ENCODE measurements at regions not wholly inside any gene's neighbourhood (a gene's known extent, or its start where the extent isn't known, plus 50 kb on each side); places are given as distances from the start of the nearest gene placed in this dataset.

- peaks cover 18% of the 10 kb centered on the region for H3K27me3 Mint-ChIP-seq (ENCODE audit: insufficient read depth)
- Histone ChIP-seq H3K27me3 (ENCODE audit: control insufficient read depth, insufficient read depth, low read length, poor library complexity, severe bottlenecking) (peaks cover 16% of the 10 kb centered on the region), H3K9me3 (ENCODE audit: control insufficient read depth, low read length) (peaks cover under 1% of the 10 kb centered on the region), H3K27ac (ENCODE audit: low read depth, low read length) (no peak overlapping the region), H3K36me3 (ENCODE audit: control insufficient read depth, insufficient read depth, low read length) (no peaks in the 10 kb centered on the region), H3K9ac (ENCODE audit: extremely low read depth, low read length, poor library complexity, severe bottlenecking) (no peak overlapping the region), H3K4me3 (ENCODE audit: low read length) (no peak overlapping the region), H3K4me1 (ENCODE audit: control insufficient read depth, insufficient read depth, low read length) (peaks cover 3% of the 10 kb centered on the region)
- DNase-seq = no peak
- no peak for TF ChIP-seq CTCF (conservative IDR thresholded peaks at IDR 0.05)
- 90 to 100% methylated on average over 1 of the region's 2 CpGs for WGBS, 2 experiments (ENCODE audit: insufficient coverage in 1 of 2, insufficient read length in 1 of 2)
- peaks cover 5% of the 10 kb centered on the region for H3K9me3 Mint-ChIP-seq
- H3K27ac Mint-ChIP-seq = no peak overlapping the region
- H3K4me1 Mint-ChIP-seq = peaks cover 24% of the 10 kb centered on the region
- no peaks in the 10 kb centered on the region for H3K36me3 Mint-ChIP-seq (ENCODE audit: low read depth)
- H3K4me3 Mint-ChIP-seq = no peak overlapping the region
These were observed 171.1 kb upstream of the PROK2 start for GRCh38 chr3:71956069-71956340.

GRCh38 chr3:71955240-71956068, 170.5 kb upstream of the PROK2 start:
- no peaks in the 10 kb centered on the region for H3K36me3 Mint-ChIP-seq (ENCODE audit: low read depth)
- TF ChIP-seq CTCF (conservative IDR thresholded peaks at IDR 0.05) = peak; percentile 87
- H3K27me3 ChIP-seq (ENCODE audit: control insufficient read depth, insufficient read depth, low read length, poor library complexity, severe bottlenecking) = peaks cover 20% of the 10 kb centered on the region
- no peaks in the 10 kb centered on the region for H3K9me3 ChIP-seq (ENCODE audit: control insufficient read depth, low read length)
- DNase-seq = peak; percentile 88
- H3K36me3 ChIP-seq (ENCODE audit: control insufficient read depth, insufficient read depth, low read length) = no peaks in the 10 kb centered on the region
- H3K4me3 Mint-ChIP-seq = no peak overlapping the region
- H3K27ac ChIP-seq (ENCODE audit: low read depth, low read length) = no peak overlapping the region
- H3K27me3 Mint-ChIP-seq (ENCODE audit: insufficient read depth) = peaks cover 24% of the 10 kb centered on the region
- peaks cover 3% of the 10 kb centered on the region for H3K4me1 ChIP-seq (ENCODE audit: control insufficient read depth, insufficient read depth, low read length)
- 44 to 57% methylated on average over 6 to 12 of the region's 12 CpGs for WGBS, 2 experiments (ENCODE audit: insufficient coverage in 1 of 2, insufficient read length in 1 of 2)
- no peak overlapping the region for H3K9ac ChIP-seq (ENCODE audit: extremely low read depth, low read length, poor library complexity, severe bottlenecking)
- peaks cover 5% of the 10 kb centered on the region for H3K9me3 Mint-ChIP-seq
- H3K27ac Mint-ChIP-seq = no peak overlapping the region
- H3K4me3 ChIP-seq (ENCODE audit: low read length) = no peak overlapping the region
- peaks cover 19% of the 10 kb centered on the region for H3K4me1 Mint-ChIP-seq

- H3K27ac Mint-ChIP-seq = no peak overlapping the region
- Histone ChIP-seq H3K27ac (ENCODE audit: low read depth, low read length) (no peak overlapping the region), H3K36me3 (ENCODE audit: control insufficient read depth, insufficient read depth, low read length) (no peaks in the 10 kb centered on the region), H3K4me3 (ENCODE audit: low read length) (no peak overlapping the region), H3K9me3 (ENCODE audit: control insufficient read depth, low read length) (no peaks in the 10 kb centered on the region), H3K9ac (ENCODE audit: extremely low read depth, low read length, poor library complexity, severe bottlenecking) (no peak overlapping the region), H3K27me3 (ENCODE audit: control insufficient read depth, insufficient read depth, low read length, poor library complexity, severe bottlenecking) (peaks cover 31% of the 10 kb centered on the region), H3K4me1 (ENCODE audit: control insufficient read depth, insufficient read depth, low read length) (peaks cover 3% of the 10 kb centered on the region)
- H3K36me3 Mint-ChIP-seq (ENCODE audit: low read depth) = no peaks in the 10 kb centered on the region
- peaks cover 60% of the 10 kb centered on the region for H3K27me3 Mint-ChIP-seq (ENCODE audit: insufficient read depth)
- peaks cover 12% of the 10 kb centered on the region for H3K4me1 Mint-ChIP-seq
- no peaks in the 10 kb centered on the region for H3K9me3 Mint-ChIP-seq
- 50 to 70% methylated on average over 2 to 4 of the region's 4 CpGs for WGBS, 2 experiments (ENCODE audit: insufficient coverage in 1 of 2, insufficient read length in 1 of 2)
- H3K4me3 Mint-ChIP-seq = no peak overlapping the region
- DNase-seq = no peak
- no peak for TF ChIP-seq CTCF (conservative IDR thresholded peaks at IDR 0.05)
These were observed 166.9 kb upstream of the PROK2 start for GRCh38 chr3:71951842-71952241.
